ENCODE measurements at regions not wholly inside any gene's neighbourhood (a gene's known extent, or its start where the extent isn't known, plus 50 kb on each side); places are given as distances from the start of the nearest gene placed in this dataset.

GRCh38 chr12:124177276-124177950, 117.5 kb upstream of the RFLNA start:
- no peak for TF ChIP-seq GATA3 (IDR thresholded peaks at IDR 0.05; ENCODE audit: borderline replicate concordance)
- 69% methylated on average over 10 of the region's 10 CpGs for WGBS (ENCODE audit: missing lambda C conversion rate)
- Histone ChIP-seq H3K4me2 (no peak overlapping the region), H3K9me3 (no peaks in the 10 kb centered on the region), H3K4me3 (no peak overlapping the region), H3K27ac (no peak overlapping the region), H3K4me1 (no peaks in the 10 kb centered on the region)
- ATAC-seq (no peak), FAIRE-seq (no peak), DNase-seq (ENCODE audit: low read depth in 1 of 2, low spot score in 1 of 2) (no peak)
- ChIA-PET CTCF (interaction anchor here (1.6 kb wide), 2 partner anchors 45 to 81 kb away, joined by 3 read pairs; no protein-coding TSS in a partner anchor), POLR2A (no interaction called here)

- H3K4me1 ChIP-seq: no peaks in the 10 kb centered on the region
- H3K27ac ChIP-seq: no peak overlapping the region
- ATAC-seq (no peak), DNase-seq (ENCODE audit: low read depth in 1 of 2, low spot score in 1 of 2) (no peak), FAIRE-seq (no peak)
- ChIA-PET POLR2A (no interaction called here), CTCF (interaction anchor here (1.6 kb wide), 1 partner anchor 44 kb away, joined by 3 read pairs; no protein-coding TSS in a partner anchor)
- no peaks in the 10 kb centered on the region for H3K9me3 ChIP-seq
- TF ChIP-seq BHLHE40 (IDR thresholded peaks at IDR 0.05; ENCODE audit: low read depth, low read length): no peak
- no peak for TF ChIP-seq NFE2L2 (conservative IDR thresholded peaks at IDR 0.05; ENCODE audit: low read length)
- no peak for TF ChIP-seq MAFK (IDR thresholded peaks at IDR 0.05; ENCODE audit: partially characterized antibody)
- H3K4me3 ChIP-seq: no peak overlapping the region
- 78% methylated on average over 5 of the region's 5 CpGs for WGBS (ENCODE audit: missing lambda C conversion rate)
- no peak overlapping the region for H3K4me2 ChIP-seq
Measured at GRCh38 chr12:124177951-124178316, 117.0 kb upstream of the RFLNA start.

- H3K4me1 ChIP-seq: no peaks in the 10 kb centered on the region
- no peak overlapping the region for H3K27ac ChIP-seq
- CTCF ChIA-PET: no interaction called here
- 66% methylated on average over 11 of the region's 11 CpGs for WGBS (ENCODE audit: missing lambda C conversion rate)
- no peak overlapping the region for H3K4me2 ChIP-seq
- DNase-seq (ENCODE audit: low read depth in 1 of 2, low spot score in 1 of 2): no peak
- POLR2A ChIA-PET: no interaction called here
- ATAC-seq: no peak
- TF ChIP-seq KDM5A (IDR thresholded peaks at IDR 0.05) (no peak), ZNF302 (CRISPR knock-in tag; IDR thresholded peaks at IDR 0.05) (no peak), USF2 (IDR thresholded peaks at IDR 0.05) (no peak), CBX8 (IDR thresholded peaks at IDR 0.05) (no peak), ZSCAN20 (CRISPR knock-in tag; IDR thresholded peaks at IDR 0.05) (no peak), HOXB13 (CRISPR knock-in tag; IDR thresholded peaks at IDR 0.05; ENCODE audit: low read depth) (no peak), HMGXB4 (CRISPR knock-in tag; IDR thresholded peaks at IDR 0.05; ENCODE audit: borderline replicate concordance) (no peak)
- no peak for FAIRE-seq
- H3K4me3 ChIP-seq: no peak overlapping the region
- no peaks in the 10 kb centered on the region for H3K9me3 ChIP-seq
Measured at GRCh38 chr12:124179936-124180607, 114.8 kb upstream of the RFLNA start.

- no peak overlapping the region for H3K4me2 ChIP-seq
- CTCF ChIA-PET: no interaction called here
- H3K9me3 ChIP-seq: no peaks in the 10 kb centered on the region
- POLR2A ChIA-PET: no interaction called here
- FAIRE-seq (no peak), DNase-seq (ENCODE audit: low read depth in 1 of 2, low spot score in 1 of 2) (no peak), ATAC-seq (no peak)
- 87% methylated on average over 2 of the region's 2 CpGs for WGBS (ENCODE audit: missing lambda C conversion rate)
- H3K4me1 ChIP-seq: no peaks in the 10 kb centered on the region
- H3K4me3 ChIP-seq: no peak overlapping the region
- H3K27ac ChIP-seq: no peak overlapping the region
- TF ChIP-seq RCOR1 (IDR thresholded peaks at IDR 0.05; ENCODE audit: low read depth, low read length) (no peak), JUN (IDR thresholded peaks at IDR 0.05) (no peak), ESRRA (IDR thresholded peaks at IDR 0.05; ENCODE audit: borderline replicate concordance, low read length) (no peak), ZFP36 (IDR thresholded peaks at IDR 0.05; ENCODE audit: borderline replicate concordance, partially characterized antibody) (no peak), RNF2 (IDR thresholded peaks at IDR 0.05; ENCODE audit: borderline replicate concordance, low read depth) (no peak), HMGXB4 (CRISPR knock-in tag; IDR thresholded peaks at IDR 0.05; ENCODE audit: borderline replicate concordance) (no peak), JUNB (IDR thresholded peaks at IDR 0.05) (no peak), HOXB13 (CRISPR knock-in tag; IDR thresholded peaks at IDR 0.05; ENCODE audit: low read depth) (no peak), BHLHE40 (IDR thresholded peaks at IDR 0.05; ENCODE audit: low read depth, low read length) (no peak), HES2 (IDR thresholded peaks at IDR 0.05) (no peak), BCL3 (IDR thresholded peaks at IDR 0.05) (no peak), GATA3 (IDR thresholded peaks at IDR 0.05; ENCODE audit: borderline replicate concordance) (no peak), KDM5A (IDR thresholded peaks at IDR 0.05) (no peak), E2F6 (IDR thresholded peaks at IDR 0.05; ENCODE audit: borderline replicate concordance, low read depth) (no peak), POLR2AphosphoS2 (conservative IDR thresholded peaks at IDR 0.05; ENCODE audit: low read length) (no peak), FOXS1 (CRISPR knock-in tag; IDR thresholded peaks at IDR 0.05) (no peak), CBX2 (IDR thresholded peaks at IDR 0.05; ENCODE audit: borderline replicate concordance, low read depth) (no peak)
Measured at GRCh38 chr12:124183172-124183571, 111.7 kb upstream of the RFLNA start.
